ENCODE measurements at regions not wholly inside any gene's neighbourhood (a gene's known extent, or its start where the extent isn't known, plus 50 kb on each side); places are given as distances from the start of the nearest gene placed in this dataset.
"Not testable (repeated sequence)": the region's sequence is repeated elsewhere in the genome, so short reads cannot be mapped to it uniquely, and the experiment has no call there.

DNA sequence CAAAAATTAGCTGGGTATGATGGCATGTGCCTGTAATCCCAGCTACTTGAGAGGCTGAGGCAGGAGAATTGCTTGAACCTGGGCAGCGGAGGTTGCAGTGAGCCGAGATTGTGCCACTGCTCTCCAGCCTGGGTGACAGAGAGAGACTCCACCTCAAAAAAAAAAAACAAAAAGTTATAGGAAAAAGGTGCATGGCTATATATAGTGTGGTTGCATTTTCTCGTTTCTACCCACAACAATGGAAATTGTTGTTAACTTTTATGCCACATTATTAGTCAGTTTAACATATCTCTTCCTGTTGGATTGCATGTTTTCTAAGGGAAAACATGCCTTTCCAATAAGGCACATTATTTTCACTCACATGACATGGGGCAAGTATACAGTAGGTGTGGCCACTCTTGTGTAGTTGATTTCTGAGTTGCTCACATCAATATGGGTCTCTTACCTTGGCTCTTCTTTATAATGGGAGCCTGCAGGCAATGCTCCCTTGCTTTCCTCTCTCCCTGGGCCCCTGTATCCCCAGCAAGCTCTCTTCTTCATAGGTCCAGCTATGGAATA, 610.0 kb downstream of the RNF144A start:
- H3K36me3 ChIP-seq (ENCODE audit: insufficient read depth) = no peaks in the 10 kb centered on the region
- no peaks in the 10 kb centered on the region for H3K4me1 ChIP-seq (ENCODE audit: insufficient read depth)
- H3K27ac ChIP-seq (ENCODE audit: low read depth) = no peak overlapping the region
- 90% methylated on average over 3 of the region's 3 CpGs for WGBS
- no peak overlapping the region for H3K4me3 ChIP-seq (ENCODE audit: low read depth, low read length)
- no peak for DNase-seq (ENCODE audit: extremely low spot score)

DNA sequence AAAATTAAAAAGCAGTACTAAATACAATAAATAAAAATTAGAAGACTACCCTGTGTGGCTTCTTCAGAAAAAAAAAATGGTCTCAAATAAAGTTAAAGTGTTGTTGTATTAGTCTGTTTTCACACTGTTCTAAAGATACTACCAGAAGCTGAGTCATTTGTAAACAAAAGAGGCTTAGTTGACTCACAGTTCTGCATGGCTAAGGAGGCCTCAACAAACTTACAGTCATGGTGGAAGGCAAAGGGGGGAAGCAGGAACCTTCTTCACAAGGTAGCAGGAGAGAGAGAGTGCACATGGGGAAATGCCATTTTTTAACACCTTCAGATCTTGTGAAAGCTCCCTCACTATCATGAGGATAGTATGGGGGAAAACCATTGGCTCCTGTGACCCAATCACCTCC, 612.8 kb downstream of the RNF144A start:
- Histone ChIP-seq H3K4me3 (ENCODE audit: low read depth, low read length) (no peak overlapping the region), H3K27ac (ENCODE audit: low read depth) (no peak overlapping the region), H3K36me3 (ENCODE audit: insufficient read depth) (no peaks in the 10 kb centered on the region), H3K4me1 (ENCODE audit: insufficient read depth) (no peaks in the 10 kb centered on the region)
- no peak for DNase-seq (ENCODE audit: extremely low spot score)

DNA sequence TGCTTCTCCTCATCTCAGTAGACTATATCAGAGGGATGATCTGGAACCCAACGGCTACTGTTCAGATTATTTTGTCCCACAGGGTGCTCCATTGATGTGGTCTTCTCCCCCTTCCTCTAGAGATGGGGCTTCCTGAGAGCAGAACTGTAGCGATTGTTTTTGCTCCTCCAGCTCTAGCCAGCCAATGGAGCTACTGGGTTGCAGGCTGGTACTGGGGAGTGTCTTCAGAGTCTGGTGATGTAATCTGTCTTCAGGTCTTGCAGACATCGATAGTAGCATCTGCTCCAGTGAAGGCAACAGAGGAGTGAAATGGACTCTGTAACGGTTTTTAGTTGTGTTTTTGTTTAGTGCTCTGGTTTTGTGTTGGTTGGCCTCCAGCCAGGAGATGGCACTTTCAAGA, 621.9 kb downstream of the RNF144A start:
- 94% methylated on average over 4 of the region's 4 CpGs for WGBS
- no peak for DNase-seq (ENCODE audit: extremely low spot score)
- no peaks in the 10 kb centered on the region for H3K36me3 ChIP-seq (ENCODE audit: insufficient read depth)
- no peaks in the 10 kb centered on the region for H3K4me1 ChIP-seq (ENCODE audit: insufficient read depth)
- H3K4me3 ChIP-seq (ENCODE audit: low read depth, low read length) = no peak overlapping the region
- no peak overlapping the region for H3K27ac ChIP-seq (ENCODE audit: low read depth)

DNA sequence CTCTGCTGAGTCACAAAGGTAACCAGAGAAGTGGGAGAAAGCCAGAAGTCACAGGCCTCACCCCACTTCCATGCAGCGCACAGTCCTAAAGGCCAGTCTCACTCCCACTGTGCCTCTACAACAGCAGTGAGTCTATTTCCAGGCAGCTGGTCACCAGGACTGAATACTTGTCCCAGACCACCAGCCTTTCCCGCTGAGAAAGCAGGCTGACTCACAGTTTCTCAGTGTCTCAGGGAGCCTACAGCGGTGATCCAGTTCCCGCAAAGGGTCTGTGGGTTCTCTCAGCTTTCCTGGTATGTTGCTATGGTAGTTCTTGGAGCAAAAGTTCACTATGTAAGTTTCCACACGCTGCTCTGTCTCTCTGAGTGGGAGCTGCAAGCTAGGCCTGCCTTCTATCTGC, 622.5 kb downstream of the RNF144A start:
- WGBS = 86% methylated on average over 5 of the region's 5 CpGs
- Histone ChIP-seq H3K4me1 (ENCODE audit: insufficient read depth) (no peaks in the 10 kb centered on the region), H3K4me3 (ENCODE audit: low read depth, low read length) (no peak overlapping the region), H3K36me3 (ENCODE audit: insufficient read depth) (no peaks in the 10 kb centered on the region), H3K27ac (ENCODE audit: low read depth) (no peak overlapping the region)
- DNase-seq (ENCODE audit: extremely low spot score) = no peak

DNA sequence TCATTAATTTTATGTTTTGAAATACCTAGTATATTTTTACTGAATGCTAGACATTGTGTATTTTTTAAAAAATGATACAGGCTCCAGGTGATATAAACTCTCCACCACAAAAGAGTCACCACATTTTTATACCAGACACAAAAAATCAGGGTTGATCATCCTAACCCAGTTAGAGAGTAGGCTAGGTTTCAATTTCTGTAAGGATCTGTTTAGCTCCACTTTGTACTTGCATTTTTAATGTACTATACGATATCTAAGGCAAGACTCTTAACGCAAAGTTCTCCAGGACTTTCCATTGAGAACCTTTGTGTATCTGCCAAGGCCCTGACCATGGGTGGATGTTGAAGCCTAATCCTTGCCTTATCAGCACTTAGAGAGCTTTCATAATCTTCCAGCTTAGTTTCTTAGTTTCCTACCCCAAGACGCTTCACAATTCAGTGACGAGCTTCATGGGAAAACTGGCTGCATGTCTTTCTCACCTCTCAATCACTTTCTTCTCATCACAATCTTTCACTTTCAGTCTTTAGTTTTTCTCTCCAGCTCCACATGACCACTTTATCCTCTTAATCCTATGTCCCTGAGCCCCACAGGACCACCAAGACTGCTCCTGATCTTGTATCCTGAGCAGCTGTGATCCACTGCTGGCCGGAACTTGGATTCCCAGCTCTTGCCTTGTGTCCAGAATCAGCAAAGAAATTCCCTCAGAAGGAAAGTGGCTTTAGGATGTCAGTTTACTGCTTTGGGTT, 635.8 kb downstream of the RNF144A start:
- 37% methylated on average over 5 of the region's 5 CpGs for WGBS
- Histone ChIP-seq H3K4me1 (ENCODE audit: insufficient read depth) (no peaks in the 10 kb centered on the region), H3K4me3 (ENCODE audit: low read depth, low read length) (no peak overlapping the region), H3K36me3 (ENCODE audit: insufficient read depth) (no peaks in the 10 kb centered on the region), H3K27ac (ENCODE audit: low read depth) (no peak overlapping the region)
- no peak for DNase-seq (ENCODE audit: extremely low spot score)

DNA sequence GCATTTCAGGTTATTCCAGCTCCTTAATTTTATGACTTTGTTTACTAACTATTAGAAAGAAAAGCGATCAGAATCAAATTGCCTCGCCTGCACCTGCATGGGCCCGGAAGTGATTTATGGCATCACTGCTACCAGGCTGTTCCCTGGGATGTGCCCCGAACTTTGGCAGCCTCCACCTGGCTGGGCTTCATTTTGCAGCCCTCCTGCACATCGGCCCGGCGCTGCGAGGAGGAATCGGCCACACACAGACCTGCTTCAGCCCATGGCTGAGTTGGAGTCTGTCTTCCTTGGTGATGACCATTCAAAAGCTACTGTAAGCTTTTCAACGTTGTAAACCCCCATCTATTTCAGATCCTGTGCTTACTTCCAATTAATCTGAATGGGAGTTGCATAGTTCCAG, 638.0 kb downstream of the RNF144A start:
- Histone ChIP-seq H3K4me3 (ENCODE audit: low read depth, low read length) (no peak overlapping the region), H3K27ac (ENCODE audit: low read depth) (no peak overlapping the region), H3K4me1 (ENCODE audit: insufficient read depth) (no peaks in the 10 kb centered on the region), H3K36me3 (ENCODE audit: insufficient read depth) (no peaks in the 10 kb centered on the region)
- 92% methylated on average over 10 of the region's 10 CpGs for WGBS
- DNase-seq (ENCODE audit: extremely low spot score) = no peak

DNA sequence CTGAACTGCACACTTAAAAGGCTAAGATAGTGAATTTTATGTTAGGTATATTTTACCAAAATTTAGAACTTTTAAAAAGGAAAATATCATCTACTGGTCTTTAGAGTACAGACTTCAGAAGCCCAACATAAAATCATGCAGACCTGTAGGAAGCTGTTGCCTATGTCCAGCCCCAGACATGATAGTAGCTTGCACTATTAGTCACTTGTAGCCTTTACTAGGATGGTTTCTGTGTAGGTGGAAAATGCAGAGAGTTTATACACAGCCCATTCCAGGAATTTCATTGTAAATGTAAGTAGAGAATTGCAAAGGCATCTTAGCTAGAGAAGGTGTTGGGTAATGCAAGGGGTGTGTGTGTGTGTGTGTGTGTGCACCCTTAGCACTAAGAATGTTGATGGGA, 640.2 kb downstream of the RNF144A start:
- no peaks in the 10 kb centered on the region for H3K4me1 ChIP-seq (ENCODE audit: insufficient read depth)
- no peak for DNase-seq (ENCODE audit: extremely low spot score)
- H3K4me3 ChIP-seq (ENCODE audit: low read depth, low read length) = no peak overlapping the region
- no peak overlapping the region for H3K27ac ChIP-seq (ENCODE audit: low read depth)
- H3K36me3 ChIP-seq (ENCODE audit: insufficient read depth) = no peaks in the 10 kb centered on the region

DNA sequence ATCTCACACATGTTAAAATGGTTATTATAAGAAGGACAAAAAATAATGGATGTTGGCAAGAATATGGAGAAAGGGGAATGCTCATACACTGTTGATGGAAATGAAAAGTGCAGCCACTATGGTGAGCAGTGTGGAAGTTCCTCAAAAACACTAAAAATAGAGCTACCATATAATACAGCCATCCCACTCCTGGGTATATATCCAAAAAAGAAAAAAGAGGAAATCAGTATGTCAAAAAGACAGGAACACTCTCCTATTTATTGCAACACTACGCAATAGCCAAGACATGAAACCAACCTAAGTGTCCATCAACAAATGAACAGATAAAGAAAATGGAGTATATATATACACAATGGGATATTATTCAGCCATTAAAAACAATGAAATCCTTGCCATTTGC, 642.6 kb downstream of the RNF144A start:
- no peak overlapping the region for H3K4me3 ChIP-seq (ENCODE audit: low read depth, low read length)
- no peaks in the 10 kb centered on the region for H3K36me3 ChIP-seq (ENCODE audit: insufficient read depth)
- H3K4me1 ChIP-seq (ENCODE audit: insufficient read depth) = no peaks in the 10 kb centered on the region
- no peak overlapping the region for H3K27ac ChIP-seq (ENCODE audit: low read depth)
- 96% methylated on average over 1 of the region's 1 CpG for WGBS
- no peak for DNase-seq (ENCODE audit: extremely low spot score)

DNA sequence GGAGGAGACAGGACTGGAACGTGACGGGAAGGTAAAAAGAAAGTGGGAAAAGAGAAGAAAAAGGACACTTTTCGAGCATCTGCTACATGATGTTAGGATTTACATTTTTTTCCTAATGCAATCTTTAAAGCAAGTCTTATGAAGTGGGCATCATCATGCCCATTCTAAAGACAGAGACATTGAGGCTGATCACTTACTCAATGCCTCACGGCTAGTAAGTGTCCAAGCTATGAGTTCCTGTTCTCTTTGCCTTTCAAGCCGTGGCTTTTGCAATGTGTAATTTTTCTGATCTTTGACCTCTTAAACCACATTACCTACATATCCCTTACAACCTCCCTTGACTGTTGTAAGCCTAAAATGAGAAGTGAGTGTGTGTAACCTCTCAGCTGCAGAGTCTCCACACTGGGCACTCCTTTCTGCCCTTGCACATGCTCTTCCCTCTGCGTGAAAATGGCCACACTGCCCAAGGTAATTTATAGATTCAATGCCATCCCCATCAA, 649.2 kb downstream of the RNF144A start:
- Histone ChIP-seq H3K27ac (ENCODE audit: low read depth) (no peak overlapping the region), H3K36me3 (ENCODE audit: insufficient read depth) (no peaks in the 10 kb centered on the region), H3K4me1 (ENCODE audit: insufficient read depth) (no peaks in the 10 kb centered on the region), H3K4me3 (ENCODE audit: low read depth, low read length) (no peak overlapping the region)
- no peak for DNase-seq (ENCODE audit: extremely low spot score)
- WGBS = 94% methylated on average over 6 of the region's 6 CpGs

DNA sequence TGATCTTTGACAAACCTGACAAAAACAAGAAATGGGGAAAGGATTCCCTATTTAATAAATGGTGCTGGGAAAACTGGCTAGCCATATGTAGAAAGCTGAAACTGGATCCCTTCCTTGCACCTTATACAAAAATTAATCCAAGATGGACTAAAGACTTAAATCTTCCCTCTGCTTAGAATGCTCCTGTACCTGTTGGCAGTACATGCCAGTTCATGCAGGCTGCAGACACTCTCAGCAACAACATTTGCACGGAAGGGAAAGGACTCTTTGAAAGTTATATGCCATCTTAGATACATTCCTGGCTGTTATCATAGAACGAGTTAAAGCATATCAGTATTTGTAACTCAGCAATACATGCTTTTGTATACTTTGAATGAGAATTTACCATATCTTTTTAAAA, 649.9 kb downstream of the RNF144A start:
- DNase-seq (ENCODE audit: extremely low spot score); H3K27ac ChIP-seq (ENCODE audit: low read depth); H3K4me1 ChIP-seq (ENCODE audit: insufficient read depth); H3K4me3 ChIP-seq (ENCODE audit: low read depth, low read length); H3K36me3 ChIP-seq (ENCODE audit: insufficient read depth): not testable (repeated sequence)
- WGBS = 60% methylated on average over 2 of the region's 2 CpGs

DNA sequence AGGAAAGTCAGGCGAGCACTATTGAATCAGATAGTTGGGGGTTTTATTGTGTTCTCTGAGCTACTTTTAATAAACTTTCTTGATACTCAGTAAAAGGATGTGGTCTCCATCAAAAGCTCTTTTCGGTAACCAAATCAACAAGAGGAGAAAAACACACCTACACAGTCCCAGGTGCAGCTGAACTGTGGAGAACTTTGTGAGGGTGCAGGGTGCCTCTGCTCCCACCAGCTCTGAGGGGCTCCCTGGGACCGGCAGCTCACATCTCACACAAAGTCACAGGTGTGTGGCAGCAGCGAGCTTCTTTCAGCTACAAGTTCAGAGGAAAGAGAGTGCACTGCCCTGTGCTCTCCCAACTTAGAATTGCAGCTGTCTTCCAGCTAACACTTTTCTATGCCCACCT, 650.4 kb downstream of the RNF144A start:
- no peak for DNase-seq (ENCODE audit: extremely low spot score)
- 51% methylated on average over 4 of the region's 4 CpGs for WGBS
- Histone ChIP-seq H3K4me1 (ENCODE audit: insufficient read depth) (no peaks in the 10 kb centered on the region), H3K27ac (ENCODE audit: low read depth) (no peak overlapping the region), H3K4me3 (ENCODE audit: low read depth, low read length) (no peak overlapping the region), H3K36me3 (ENCODE audit: insufficient read depth) (no peaks in the 10 kb centered on the region)

DNA sequence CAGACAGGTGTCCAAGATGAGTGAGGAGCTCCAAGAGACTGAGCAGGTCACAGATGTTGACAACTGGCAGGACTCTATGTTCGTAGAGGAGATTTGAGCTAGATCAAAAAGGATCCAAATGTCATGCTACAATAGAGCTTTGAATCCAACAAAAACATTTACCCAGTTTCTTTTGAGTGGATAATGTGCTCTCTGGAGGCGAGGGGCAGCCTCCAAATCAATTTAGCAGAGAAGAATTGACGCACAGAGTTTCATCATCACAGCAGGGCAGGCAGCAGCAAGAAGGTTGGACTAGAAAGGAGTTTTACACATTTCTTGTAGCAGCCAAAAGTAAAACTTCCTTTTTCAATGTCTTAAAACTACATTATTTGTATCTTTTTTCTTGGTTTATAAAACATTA, 653.0 kb downstream of the RNF144A start:
- Histone ChIP-seq H3K27ac (ENCODE audit: low read depth) (no peak overlapping the region), H3K36me3 (ENCODE audit: insufficient read depth) (no peaks in the 10 kb centered on the region), H3K4me1 (ENCODE audit: insufficient read depth) (no peaks in the 10 kb centered on the region), H3K4me3 (ENCODE audit: low read depth, low read length) (no peak overlapping the region)
- no peak for DNase-seq (ENCODE audit: extremely low spot score)
- 79% methylated on average over 3 of the region's 3 CpGs for WGBS

DNA sequence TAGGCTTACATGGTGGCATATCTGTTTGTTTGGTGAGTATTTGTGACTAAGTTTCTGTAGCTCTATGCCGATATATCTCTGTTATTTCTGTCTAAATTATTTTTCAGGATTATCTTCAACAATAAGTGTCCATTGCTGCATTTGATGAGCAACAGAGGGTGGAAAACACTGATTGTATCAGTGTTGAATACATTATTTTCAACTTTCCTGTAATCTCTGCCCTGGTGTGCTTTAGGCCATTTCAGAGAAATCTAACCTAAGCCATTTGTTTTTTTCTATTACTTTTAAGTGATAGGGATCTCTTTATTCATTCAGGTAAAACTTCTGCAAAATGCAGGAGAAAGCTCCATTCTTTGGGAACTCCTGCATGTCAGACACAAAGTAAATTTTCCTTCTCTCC, 654.5 kb downstream of the RNF144A start:
- H3K4me1 ChIP-seq (ENCODE audit: insufficient read depth) = no peaks in the 10 kb centered on the region
- H3K4me3 ChIP-seq (ENCODE audit: low read depth, low read length) = no peak overlapping the region
- 96% methylated on average over 1 of the region's 1 CpG for WGBS
- H3K27ac ChIP-seq (ENCODE audit: low read depth) = no peak overlapping the region
- no peaks in the 10 kb centered on the region for H3K36me3 ChIP-seq (ENCODE audit: insufficient read depth)
- DNase-seq (ENCODE audit: extremely low spot score) = no peak

DNA sequence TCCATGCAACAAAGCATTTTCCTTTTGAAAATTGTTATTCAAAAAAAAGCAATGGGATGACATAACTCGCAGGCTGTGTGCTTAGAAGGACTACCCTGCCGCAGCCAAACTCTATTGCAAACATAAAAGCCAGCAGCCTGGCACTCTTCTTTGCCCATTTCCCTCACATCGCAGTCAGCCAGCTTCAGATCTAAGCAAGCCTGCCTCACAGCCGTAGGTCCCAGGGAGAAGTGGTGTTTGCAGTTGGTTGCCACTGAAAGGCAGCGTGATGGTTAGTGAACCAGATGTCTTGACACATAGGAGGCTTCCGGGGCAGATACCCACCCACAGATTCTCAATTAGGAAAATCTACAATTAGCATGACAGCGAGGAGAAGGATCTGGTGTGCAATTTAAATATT, 655.2 kb downstream of the RNF144A start:
- Histone ChIP-seq H3K4me1 (ENCODE audit: insufficient read depth) (no peaks in the 10 kb centered on the region), H3K36me3 (ENCODE audit: insufficient read depth) (no peaks in the 10 kb centered on the region), H3K4me3 (ENCODE audit: low read depth, low read length) (no peak overlapping the region), H3K27ac (ENCODE audit: low read depth) (no peak overlapping the region)
- 86% methylated on average over 7 of the region's 7 CpGs for WGBS
- no peak for DNase-seq (ENCODE audit: extremely low spot score)
